ENCODE measurements at regions not wholly inside any gene's neighbourhood (a gene's known extent, or its start where the extent isn't known, plus 50 kb on each side); places are given as distances from the start of the nearest gene placed in this dataset.

- no peak for DNase-seq
Measured at GRCh38 chr3:127431066-127431465, 143.2 kb upstream of the PRR20G start.

- peak; percentile 30 for DNase-seq
Measured at GRCh38 chr3:127428344-127428997, 140.6 kb upstream of the PRR20G start.

GRCh38 chr3:127427666-127428065, 139.8 kb upstream of the PRR20G start:
- DNase-seq = peak; percentile 40

- no peak for DNase-seq
Measured at GRCh38 chr3:127427156-127427555, 139.3 kb upstream of the PRR20G start.

- peak; percentile 38 for DNase-seq
Measured at GRCh38 chr3:127426444-127427153, 138.8 kb upstream of the PRR20G start.

GRCh38 chr3:127425505-127426443, 137.9 kb upstream of the PRR20G start:
- DNase-seq = peak; percentile 39

- peak; percentile 29 for DNase-seq
Measured at GRCh38 chr3:127424766-127425504, 137.1 kb upstream of the PRR20G start.

- peak; percentile 20 for DNase-seq
Measured at GRCh38 chr3:127423856-127424765, 136.3 kb upstream of the PRR20G start.

GRCh38 chr3:127422663-127423375, 135.0 kb upstream of the PRR20G start:
- peak; percentile 35 for DNase-seq

- peak; percentile 17 for DNase-seq
Measured at GRCh38 chr3:127421943-127422662, 134.3 kb upstream of the PRR20G start.

- DNase-seq = peak; percentile 36
Measured at GRCh38 chr3:127420829-127421228, 133.0 kb upstream of the PRR20G start.

GRCh38 chr3:127419641-127420553, 132.1 kb upstream of the PRR20G start:
- DNase-seq = no peak

GRCh38 chr3:127419182-127419581, 131.3 kb upstream of the PRR20G start:
- DNase-seq = no peak

- no peak for DNase-seq
Measured at GRCh38 chr3:127418560-127419147, 130.8 kb upstream of the PRR20G start.

- DNase-seq = no peak
Measured at GRCh38 chr3:127417709-127418559, 130.1 kb upstream of the PRR20G start.

- DNase-seq = no peak
Measured at GRCh38 chr3:127413871-127414270, 126.0 kb upstream of the PRR20G start.

GRCh38 chr3:127413318-127413673, 125.5 kb upstream of the PRR20G start:
- no peak for DNase-seq
